Hematopoietic multipotent progenitor cell treated with erythropoietin and hydrocortisone succinate and interleukin-3 and kit ligand, for 8 days (in vitro differentiated cells): ENCODE measurements at regions not wholly inside any gene's neighbourhood (a gene's known extent, or its start where the extent isn't known, plus 50 kb on each side); places are given as distances from the start of the nearest gene placed in this dataset.
"Not testable (repeated sequence)": the region's sequence is repeated elsewhere in the genome, so short reads cannot be mapped to it uniquely, and the experiment has no call there.

Experiments
- DNase-seq: peaks from one replicate; pipeline ENCODE4 v3.0.0-alpha.2; 2015

DNA sequence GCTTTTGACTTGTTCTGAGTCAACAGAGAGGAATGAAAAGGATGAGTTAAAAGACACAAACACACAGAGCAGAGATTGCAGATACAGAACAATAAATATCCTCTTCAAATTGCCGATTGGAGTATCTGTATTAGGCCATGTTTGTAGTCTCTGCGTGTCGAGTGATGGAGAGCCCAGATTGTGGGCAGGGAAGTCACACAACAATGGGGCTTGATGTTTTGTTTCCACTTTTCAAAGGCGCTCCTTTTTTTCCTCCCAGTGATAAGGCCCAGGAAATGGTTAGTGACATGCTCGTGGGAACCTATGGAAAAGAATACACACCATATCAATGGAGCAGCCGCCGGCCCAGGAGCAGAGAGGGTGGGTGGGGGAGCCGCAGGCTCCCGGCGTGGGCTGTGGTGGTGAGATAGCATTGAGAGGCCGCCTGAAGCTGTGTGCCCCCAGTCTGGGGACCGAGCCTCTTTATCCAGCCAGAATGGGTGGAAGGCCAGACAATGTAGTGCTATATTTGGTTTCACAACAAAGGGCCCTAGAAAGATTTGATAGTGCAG lies 555.9 kb downstream of the INSC start:
- DNase-seq, result no peak

DNA sequence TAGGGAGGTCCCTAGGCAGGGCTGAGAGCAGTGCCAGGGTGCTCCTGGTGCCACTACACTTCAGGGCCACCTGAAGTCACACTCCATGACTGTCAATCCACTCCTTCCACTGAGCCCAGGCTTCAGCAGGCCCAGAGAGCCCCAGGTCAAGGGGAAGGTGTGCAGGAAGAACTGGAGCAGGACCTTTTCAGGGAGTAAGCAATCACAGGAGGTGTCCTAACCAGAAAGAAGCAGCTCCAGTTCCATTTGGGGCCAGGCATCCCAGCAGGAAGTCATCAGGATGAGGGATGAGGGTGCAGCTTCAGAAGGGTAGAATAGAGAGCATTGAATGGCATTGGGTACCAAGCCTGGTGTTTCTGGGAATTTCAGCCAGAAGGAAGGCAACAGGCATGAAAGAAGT lies 556.5 kb downstream of the INSC start:
- DNase-seq, result no peak

DNA sequence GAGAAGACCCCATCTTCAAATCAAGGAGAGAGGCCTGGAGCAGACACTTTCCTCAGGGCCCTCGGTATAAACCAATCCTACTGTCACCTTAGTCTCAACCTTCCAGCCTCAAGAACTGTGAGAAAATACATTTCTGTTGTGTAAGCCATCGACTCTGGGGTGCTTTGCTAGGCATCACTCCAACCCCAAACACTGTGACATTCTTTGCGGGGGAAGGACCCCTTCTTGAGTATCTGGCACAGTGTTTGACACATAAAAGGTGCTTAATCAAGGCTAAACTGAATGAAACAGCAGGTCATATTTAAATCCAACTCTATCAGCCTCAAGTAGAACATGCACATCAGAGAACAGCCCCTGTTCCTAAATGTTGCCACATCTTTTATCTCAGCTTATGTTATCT lies 558.1 kb downstream of the INSC start:
- no peak for DNase-seq

DNA sequence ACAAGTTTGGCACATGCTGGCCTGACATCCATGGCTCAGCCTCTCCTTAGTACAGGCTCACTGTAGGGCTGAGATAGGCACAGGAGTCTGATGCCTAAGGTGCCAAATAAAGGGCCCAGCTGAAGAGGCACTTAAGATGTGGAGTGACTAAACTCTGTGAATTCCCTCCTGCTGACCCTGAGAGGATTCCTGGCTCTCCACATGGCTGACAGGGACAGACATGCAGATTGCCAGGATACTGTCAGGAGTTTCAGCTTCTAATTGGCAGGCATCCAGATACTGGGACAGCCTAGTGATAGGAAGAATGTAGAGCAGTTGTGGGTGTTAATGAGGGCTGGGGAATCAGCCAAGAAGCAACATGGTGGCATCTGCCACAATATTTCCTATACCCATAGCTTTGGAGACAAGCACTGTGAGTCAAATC lies 558.7 kb downstream of the INSC start:
- DNase-seq, result no peak

DNA sequence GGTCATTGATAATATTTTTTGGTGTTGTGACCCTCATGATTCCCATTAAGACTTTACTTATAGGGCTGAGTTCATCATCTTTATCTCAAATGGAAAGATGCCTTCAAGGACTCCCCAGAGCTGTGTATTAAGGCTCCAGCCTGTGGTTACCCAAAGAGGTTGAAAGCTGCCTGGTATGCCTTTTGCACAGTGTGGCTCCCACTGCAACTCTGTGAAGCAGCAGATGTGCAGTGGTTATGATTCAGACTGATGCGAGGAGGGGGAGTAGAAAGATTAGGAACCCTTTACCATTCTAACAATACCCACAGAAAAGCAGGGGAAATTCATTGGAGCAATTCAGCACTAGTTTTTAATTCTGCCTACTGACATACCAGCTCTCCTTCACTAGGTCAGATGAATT lies 560.0 kb downstream of the INSC start:
- DNase-seq, result no peak

DNA sequence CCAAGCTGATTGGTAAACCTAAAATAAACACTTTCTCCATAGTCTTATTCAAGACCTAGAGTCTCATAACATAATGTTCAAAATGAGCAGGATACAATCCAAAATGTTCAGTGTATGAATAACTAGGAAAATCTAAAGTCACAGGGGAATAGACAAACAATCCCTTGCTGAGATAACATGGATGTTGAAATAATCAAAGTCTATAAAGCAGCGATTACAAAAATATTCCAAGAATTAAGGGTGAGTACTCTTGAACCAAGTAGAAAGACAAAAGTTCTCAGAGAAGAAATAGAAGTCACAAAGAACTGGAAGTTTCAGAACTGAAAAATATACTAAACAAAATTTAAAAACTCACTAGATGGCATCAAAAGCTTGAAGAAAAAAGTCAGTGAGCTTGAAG lies 561.0 kb downstream of the INSC start:
- DNase-seq, result no peak

DNA sequence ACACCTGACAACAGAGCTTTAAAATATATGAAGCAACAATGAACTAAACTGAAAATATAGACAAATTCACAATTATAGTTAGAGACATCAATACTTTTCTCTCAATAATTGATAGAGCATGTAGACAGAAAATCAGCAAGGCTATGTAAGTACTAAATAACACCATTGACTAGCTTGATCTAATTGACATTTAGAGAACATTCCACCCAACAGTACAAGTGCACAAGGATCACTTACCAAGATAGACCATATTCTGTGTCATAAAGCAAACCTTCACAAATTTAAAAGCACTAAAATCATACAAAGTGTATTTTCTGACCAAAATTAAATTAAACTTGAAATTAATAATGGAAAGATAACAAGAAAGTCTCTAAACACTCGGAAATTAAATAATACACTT lies 562.5 kb downstream of the INSC start:
- no peak for DNase-seq

DNA sequence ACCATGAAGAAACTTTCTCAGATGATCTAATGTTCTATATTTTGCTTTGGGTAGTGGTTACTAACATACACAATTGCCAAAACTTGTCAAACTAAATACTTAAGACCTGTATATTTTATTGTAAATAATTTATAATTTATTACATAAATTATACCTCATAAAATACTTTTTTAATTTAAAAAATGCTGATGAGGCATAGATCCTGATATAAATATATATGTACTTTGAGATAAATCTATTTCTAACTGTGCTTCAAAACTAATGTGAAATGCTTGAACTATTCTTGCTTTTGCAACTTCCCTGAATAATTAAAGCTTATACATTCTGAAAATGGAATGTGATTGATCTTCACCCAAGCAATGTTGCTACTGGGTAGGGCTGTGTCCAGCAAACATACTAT lies 568.8 kb downstream of the INSC start:
- no peak for DNase-seq

DNA sequence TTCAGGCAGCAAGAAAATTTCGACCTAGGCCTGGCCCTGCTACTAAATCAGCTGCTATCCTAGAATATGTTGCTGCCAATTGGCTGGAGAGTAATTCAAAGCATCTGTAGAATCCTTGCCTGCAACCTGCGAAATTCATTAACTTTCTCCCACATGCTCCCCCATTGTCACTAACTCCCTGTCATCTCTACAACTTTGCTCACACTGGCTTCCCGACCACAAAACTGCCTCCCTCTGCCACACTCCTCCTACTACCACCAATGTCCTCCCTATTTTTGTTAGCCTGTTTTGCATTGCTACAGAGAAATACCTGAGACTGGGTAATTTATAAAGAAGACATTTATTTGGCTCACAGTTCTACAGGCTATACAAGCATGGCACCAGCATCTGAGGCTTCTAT lies 570.6 kb downstream of the INSC start:
- DNase-seq, result no peak

DNA sequence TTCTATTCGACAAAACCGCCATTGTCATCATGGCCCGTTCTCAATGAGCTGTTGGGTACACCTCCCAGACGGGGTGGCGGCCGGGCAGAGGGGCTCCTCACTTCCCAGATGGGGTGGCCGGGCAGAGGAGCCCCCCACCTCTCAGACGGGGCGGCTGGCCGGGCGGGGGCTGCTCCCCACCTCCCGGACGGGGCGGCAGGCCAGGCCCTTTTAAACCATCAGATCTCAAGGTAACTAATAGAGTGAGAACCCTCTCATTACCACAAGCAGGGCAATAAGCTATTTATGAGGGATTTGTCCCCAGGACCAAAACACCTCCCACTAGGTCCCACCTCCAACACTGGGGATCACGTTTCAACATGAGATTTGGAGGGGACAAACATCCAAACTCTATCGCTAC lies 571.5 kb downstream of the INSC start:
- not testable (repeated sequence) for DNase-seq

DNA sequence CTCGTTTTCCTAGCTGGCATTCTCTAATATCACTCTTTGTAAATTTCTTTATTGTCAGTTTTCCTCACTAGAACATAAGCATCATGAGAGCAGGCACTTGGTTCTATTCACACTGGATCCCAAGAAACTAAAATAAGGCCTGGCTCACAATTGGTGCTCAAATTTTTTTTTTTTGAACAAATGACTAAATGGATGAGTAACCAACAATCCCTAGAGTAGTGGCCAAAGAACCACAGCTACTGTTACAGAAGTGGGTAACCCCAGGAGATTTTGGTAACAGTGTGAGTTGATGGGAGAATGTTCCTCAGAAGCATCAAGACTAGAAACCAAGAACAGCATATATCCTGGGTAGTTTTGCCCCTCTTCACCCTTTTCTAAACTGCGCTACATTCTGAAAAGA lies 572.6 kb downstream of the INSC start:
- DNase-seq, result no peak

DNA sequence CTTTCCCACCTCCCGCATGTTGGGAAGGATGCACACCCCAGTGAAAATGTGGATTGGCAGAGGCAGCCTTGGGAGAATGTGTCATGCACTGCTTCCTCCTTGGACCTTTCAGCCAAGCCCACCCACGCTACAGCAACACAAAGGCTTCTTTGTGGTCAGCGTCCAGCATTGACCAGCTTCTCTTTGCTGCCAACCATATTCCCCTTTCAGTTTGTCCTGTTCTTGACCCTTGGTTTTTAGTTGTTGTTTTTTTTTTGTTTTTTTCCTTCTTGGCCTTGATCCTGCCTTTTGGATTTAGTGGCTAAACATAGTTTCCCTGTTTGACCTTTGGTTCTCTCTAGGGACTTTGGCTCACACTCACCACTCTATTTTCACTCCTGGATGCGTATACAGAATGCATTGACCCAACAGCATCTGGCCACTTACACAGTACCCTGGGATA lies 573.6 kb downstream of the INSC start:
- DNase-seq, result no peak

DNA sequence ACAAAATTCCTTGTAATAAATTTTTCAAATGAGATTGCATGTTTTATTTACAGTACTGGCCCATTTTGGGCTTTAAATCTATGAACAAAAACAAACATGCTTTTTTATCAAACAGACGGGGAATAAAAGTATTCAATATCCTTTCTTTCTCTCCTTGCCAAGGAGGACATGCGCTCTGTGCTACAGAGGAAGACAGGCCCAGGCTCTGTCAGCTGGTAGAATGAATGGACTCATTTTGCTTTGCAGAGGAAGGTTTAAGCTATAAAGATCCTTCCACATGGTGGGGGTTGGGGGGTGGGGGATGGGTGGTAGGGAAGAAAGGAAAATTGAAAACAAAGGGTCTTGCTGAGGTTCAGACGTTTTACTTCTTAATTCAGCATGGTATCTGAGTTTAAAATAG lies 575.6 kb downstream of the INSC start:
- DNase-seq, result no peak

DNA sequence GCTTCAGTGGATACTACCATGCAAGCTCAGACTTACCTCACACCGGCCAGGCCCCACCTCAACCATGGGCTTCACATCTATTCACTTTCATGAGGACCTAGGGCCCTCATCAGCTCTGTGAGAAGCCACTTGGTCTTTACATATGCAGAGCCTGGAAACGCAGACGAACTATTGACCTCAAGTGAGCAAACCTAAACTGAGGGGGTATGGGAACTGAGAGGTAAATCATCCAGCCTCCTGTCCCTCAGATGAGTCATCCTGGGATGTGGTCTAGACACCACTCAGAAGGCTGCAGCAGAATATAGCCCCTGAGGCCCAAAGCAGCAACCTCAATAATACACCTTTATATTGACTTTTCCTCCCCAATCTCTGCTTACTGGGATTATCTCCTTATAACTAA lies 578.0 kb downstream of the INSC start:
- no peak for DNase-seq

DNA sequence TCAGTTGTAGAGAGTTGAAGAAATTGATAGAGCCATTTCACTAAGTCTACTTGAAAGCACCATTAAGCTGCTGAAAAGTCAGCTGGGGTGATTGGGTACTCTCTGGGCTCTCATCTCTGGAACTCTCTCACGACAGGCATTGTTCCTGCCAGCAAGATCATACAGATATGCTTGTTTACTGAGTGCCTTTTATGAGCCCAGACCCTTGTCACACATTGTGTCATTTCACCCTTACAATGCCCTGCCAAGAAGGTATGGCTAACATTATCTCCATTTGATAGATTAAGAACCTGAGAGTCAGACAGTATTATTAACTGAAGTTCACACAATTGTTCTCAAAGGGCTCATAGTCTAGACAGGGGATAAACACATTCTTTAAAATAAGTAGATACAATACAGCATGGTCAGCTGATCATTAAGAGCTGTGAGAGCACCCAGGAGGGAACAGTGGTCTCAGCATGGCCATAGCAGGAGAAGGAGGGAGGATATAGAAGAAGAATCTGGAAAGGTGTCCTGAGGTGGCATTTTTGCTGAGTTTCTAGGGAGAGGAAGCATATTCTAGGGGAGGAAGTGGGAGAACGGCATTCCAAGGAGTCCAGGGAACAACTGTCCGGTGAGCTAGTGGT lies 580.5 kb downstream of the INSC start:
- no peak for DNase-seq

DNA sequence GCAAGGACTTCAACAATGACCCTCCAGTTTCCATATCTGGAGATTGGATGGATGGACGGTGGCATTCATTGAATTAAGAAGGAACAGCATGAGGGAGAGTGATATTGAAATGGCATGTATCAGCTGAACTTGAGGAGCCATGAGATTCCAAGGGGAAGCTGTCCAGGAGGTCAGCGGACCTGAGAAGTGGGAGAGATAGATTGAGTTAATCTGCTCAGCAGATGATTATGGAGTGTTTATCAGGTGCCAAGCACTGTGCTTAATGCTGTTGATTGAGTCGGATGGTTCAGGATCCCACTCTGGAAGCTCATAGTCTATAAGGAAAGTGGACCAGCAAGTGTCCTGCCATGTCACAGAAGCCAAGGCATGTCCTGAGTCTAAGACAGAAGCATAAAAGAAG lies 581.3 kb downstream of the INSC start:
- no peak for DNase-seq

DNA sequence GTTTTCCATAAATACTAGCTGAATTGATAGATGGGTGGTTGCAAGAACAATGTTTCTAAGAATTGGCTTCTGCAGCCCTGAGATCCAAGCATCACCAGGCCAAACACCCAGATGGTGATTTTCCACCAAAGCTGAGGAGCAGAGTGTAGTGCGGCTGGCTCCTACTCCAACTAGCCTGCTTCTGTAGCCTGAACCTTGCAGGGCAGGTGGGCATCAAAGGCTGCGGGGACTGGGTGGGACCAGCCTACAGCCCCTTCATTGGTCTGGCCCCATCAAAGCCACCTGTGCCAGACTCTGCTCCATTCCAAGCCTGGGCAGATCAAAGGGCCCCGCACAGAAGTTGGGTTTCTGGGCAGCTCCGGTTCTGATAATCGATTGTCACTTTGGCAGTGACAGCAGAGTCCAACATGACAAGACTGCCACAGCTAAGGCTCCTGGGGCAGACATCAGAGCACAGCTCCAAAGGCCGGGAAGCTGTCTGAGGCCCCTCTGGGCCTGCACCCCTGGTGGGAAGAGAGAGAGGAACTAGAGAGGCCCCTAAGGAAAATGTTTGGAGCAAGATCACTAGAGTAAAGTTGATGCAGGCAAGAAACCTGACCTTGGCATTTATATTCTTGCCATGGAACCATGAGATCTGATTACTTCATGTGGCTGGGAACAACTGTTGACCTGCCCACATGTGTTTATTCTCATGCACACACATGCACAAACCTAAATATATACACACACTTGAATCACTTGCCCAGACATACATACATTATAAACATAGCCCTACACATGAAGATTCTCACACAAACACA lies 582.9 kb downstream of the INSC start:
- DNase-seq, result no peak

DNA sequence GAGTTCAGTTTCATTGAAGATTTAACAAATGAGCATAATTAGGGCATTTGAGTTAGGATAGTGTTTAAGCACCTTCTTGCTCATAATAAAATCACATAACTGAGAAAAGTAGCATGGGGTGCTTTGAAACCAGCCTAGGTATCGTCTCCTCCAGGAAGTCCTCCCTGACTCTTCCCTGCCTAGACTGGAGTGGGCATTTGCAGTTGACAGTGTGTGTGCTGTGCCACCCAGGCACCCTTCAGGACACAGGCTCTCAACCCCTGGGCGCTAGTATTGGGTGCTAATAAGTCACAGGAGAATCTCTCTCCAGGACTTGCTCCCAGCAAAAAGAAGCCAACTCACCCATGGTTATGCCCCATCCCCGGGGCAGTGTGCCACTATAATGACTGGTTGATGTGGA lies 584.1 kb downstream of the INSC start:
- DNase-seq, result no peak

DNA sequence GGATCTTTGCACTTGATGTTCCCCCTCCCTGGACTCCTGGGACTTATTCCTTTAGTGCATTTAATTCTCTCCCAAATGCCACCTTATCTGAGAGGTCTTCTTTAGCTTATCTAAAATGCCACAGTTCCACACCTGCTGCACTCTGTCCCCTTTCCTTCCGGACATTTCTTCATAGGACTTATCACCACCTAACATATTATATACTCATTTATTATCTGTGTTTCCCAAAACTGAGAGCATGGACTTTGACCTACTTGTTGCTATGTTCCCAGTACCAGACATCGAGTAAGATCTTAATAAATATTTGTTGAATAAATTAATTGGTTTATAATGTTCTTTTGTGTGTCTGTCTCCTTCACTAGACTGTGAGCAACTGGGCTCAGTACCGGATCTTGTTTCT lies 585.3 kb downstream of the INSC start:
- peak; percentile 3 for DNase-seq

DNA sequence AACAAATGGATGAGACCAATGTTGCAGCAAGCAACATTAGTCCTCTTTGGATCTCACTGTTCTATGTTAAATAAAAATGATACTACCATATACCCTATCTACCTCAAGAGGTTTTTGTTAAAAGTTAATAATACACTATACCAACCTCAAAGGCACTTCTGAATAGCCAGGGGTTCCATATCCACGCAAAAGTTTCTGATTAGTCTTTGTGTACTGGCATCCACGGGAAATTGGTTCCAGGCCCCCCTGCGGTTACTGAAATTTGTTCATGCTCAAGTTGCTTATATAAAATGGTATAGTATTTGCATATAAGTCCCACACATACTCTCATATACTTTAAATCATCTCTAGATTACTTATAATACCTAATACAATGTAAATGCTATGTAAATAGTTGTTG lies 585.7 kb downstream of the INSC start:
- DNase-seq, result no peak

DNA sequence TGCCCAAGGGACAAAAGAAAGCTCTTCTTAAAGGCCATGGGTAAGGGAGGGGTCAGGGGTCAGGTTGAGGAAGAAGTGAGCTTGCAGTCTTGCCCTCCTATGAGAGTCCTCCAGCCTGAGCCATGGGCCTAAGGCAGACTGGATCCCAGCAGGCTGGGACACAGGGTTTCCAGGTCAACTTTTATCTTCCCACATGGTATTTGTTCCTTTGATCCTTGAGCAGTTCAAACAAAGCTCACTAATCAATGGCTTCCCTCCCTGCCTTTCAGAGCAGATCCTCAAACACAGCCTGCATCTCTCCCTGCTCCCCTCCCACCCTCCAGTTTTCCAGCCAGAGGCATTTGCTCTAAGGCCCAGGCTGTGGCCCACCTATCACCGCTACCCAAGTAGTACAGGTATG lies 589.3 kb downstream of the INSC start:
- no peak for DNase-seq

DNA sequence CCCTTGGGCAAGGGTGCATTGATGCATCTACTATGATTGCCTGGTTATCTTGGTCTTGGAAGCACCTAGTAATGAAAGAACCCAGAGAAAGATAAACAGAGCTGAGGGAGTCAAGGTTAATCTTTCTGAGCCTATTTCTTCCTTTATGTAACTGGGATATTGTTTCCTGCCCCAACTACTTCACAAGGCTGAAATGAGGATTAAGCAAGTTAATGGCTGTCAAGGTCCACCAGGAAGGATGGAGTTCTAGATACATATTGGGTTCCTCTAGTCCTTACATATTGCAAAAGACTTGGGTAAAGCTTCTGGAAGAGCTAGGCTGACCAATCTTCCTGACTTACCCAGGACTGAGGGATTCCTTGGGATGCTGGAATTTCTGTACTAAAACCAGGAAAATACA lies 589.8 kb downstream of the INSC start:
- DNase-seq, result no peak

DNA sequence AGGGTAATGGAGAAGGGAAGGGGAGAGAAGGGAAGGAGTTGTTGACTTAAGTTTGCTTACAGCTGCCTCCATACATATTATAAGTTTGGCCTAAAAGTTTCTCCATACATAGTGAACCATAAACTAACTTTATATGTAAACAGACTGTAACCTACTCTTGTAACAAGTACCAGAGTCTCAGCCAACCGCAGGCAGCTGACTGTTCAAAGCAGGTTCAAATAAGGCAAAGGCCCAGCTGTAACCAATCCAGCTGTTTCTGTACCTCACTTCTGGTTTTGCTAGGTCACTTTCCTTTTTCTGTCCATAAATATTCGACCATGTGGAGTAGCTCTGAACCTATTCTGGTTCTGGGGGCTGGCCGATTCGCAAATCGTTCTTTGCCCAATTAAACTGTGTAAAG lies 591.2 kb downstream of the INSC start:
- no peak for DNase-seq

DNA sequence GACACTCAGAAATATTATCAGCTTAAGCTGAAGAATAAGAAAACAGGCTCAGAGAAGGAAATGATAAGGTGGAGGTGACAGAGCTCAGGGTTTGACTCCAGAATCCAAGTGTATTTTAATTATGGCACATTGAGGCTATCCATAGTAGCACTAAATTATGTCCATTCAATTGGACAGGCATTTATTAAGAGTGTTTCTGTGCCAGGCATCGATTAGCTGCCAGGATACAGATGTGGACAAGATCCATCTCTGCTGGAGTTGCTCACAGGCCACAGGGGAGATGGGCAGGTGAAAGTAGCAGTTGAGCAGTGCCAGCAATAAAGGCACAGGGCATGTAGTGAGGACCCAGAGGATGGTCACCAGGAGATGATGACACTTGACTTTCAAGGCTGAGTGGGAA lies 592.5 kb downstream of the INSC start:
- no peak for DNase-seq

DNA sequence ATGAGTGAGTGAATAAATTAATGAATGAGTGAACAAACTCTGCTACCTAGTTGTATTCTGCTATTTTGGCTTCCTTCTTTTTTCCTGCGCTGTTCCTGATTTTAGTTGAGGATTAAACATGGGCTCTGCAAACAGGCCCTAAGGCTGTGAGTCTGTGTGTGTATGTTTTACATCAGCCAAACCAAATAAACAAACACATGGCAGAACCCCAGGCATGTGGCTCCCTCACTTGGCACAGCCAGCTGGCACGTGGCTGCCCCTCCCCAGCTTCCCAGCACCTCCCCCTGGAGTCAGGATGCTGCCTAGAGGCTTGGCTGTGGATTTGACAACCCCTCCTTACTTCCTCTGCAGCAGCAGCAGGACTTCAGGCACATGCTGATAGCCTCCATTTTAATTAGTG lies 593.2 kb downstream of the INSC start:
- no peak for DNase-seq
